ENCODE measurements at regions not wholly inside any gene's neighbourhood (a gene's known extent, or its start where the extent isn't known, plus 50 kb on each side); places are given as distances from the start of the nearest gene placed in this dataset.
"Not testable (repeated sequence)": the region's sequence is repeated elsewhere in the genome, so short reads cannot be mapped to it uniquely, and the experiment has no call there.

GRCh38 chr7:92972441-92972840 lies 136.1 kb upstream of the CDK6 start:
- no peak for DNase-seq

GRCh38 chr7:92969061-92969460 lies 132.7 kb upstream of the CDK6 start:
- DNase-seq, result no peak

DNA sequence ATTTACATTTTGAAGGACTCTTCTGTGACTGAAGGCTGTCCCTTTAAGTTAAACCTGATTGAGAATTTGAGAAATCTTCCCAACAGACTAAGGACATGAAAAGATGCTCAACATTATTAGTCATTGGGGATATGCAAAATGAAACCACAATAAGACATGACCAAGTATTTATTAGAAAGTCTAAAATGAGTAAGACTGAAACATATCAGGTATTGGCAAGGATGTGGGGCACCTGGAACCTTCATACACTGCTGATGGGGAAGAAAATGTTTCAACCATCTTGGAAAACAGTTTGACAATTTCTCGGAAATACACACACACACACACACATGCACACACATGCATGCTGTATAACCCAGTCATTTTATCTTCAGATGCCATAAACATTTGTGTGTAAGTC lies 132.1 kb upstream of the CDK6 start:
- no peak for DNase-seq

GRCh38 chr7:92967238-92967637 lies 130.9 kb upstream of the CDK6 start:
- DNase-seq, result no peak

DNA sequence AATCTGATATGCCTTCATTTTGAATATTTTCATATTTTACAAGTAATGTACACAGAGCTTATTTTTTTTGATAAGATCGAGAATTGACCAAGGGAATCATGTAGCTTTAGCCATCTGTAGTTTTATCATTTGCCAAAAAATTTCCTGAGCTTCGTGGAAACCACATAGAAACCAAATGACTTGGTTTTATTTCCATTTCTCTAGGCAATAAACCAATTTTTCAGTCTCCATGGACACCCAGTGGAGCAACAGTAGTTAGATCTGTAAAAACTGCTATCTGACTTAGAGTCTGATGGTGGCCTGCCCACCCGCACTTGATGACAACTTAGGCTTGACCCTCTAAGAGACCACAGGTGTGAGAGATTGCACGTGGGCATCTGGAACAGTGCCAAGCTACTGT lies 127.8 kb upstream of the CDK6 start:
- peak in 1 of 3 experiments; percentile 12 for DNase-seq

- DNase-seq, result no peak
These were observed 127.2 kb upstream of the CDK6 start for GRCh38 chr7:92963566-92963965.

DNA sequence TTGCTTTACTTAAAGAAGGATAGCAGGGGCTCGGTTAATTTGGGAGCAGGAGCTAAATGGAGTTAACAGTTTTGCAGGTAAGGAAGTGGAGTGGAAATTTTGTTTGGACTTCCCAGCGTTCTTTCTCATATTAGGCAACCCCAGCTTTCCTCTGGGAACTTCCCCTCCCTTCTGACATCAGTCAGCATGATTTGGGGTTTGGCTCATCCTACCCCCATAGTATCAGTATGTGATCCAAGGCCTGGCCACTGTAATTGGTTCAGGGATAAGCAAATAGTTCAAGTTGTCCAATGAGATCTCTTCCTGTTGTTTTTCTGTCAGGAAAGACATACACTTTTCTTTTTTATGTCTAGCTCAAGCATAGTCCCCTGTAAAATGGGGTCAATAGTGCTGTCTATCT lies 125.6 kb upstream of the CDK6 start:
- DNase-seq, result no peak

GRCh38 chr7:92956575-92956974 lies 120.2 kb upstream of the CDK6 start:
- DNase-seq, result no peak

- DNase-seq, result peak in 1 of 3 experiments; percentile 10
These were observed 118.7 kb upstream of the CDK6 start for GRCh38 chr7:92955081-92955480.

DNA sequence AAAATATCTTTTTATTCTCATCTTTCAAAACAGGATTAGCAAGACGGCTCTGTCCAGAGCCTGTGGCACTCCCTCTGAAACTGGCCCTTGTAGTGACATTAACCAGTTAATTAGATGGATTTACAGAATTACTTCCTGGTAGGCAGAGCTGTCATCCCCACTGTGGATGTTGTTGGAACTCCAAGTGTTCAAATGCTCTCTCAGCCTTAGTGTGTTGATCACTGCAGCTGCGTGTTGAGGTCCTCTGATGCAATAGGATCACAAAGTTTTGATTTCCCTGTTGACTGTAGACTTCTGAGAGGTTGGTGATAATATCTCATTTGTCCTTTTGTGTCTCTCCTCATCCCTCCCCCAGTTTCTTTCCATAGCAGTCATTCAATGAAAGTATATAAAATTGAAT lies 117.3 kb upstream of the CDK6 start:
- DNase-seq, result peak in 1 of 3 experiments; percentile 19

GRCh38 chr7:92949748-92950147 lies 113.4 kb upstream of the CDK6 start:
- peak in 1 of 3 experiments; percentile 68 for DNase-seq

- DNase-seq, result no peak
These were observed 109.5 kb upstream of the CDK6 start for GRCh38 chr7:92945840-92946239.

DNA sequence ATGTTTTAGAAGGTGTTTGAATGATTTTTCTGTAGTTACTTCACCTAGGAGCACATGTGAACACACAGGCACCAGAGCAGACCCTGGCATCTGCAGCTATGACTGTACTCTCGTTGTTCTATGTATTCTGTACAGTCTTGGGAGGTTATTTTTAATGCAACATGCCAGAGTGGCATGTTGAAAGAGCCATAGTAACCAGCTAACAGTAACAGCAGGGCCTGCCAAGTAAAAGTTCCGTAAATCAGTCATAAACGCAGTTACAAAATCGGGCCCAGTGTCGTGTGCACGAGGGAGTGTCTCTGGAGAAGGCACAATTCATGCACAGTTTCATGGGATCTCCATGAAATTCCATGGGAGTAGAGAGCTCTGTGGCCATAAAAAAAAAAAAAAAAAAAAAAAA lies 108.3 kb upstream of the CDK6 start:
- no peak for DNase-seq

GRCh38 chr7:92942706-92943105 lies 106.3 kb upstream of the CDK6 start:
- DNase-seq, result not testable (repeated sequence)

DNA sequence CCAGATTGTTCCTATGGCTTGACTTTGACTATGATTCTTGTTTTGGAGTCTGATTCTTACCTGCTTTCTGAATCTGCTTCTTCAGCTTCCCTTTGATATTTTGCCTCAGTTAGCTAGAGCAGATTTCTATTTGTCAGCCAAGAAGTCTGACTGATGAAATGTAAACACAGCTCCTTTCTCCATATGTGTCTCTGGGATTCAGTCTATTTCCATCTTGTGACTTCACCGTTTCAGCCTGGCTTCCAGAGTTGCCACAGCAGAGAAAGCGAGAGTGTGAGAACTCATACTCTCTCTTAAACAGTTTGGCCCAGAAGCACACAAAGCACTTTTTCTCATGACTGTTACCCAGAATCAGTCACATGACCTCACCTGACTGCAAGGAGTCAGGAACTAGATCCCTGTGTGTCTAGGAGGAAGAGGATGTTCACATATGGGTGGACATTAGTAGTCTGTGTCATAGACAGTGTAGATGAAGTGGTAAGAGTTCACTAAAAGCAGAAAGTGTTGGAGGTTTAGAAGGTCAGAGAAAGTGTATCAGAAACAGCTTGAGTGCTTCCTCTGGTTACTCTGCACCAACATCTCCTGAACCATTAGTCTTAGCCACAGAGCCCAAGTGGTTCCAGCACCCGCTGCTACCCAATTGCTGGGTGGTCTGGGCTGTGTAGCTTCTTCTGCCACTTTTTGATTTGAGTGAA lies 103.4 kb upstream of the CDK6 start:
- no peak for DNase-seq

DNA sequence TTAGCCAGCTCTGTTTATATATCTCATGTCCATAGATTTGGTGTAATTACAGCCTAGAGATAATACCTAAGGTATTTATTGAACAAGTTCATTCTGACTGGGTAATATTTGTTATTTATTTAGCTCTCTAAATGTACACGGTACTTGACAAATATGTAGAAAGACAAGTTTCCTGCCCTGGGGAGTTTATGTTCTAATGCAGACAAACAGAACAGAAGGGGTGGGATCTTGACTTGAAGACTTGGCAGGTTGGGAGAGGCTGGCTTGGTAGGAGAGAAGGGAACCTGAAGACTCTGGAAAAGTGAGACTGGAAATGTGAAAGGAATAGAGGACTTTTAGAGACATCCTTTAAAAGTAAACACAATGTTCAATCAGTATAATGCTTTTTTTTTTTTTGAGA lies 97.7 kb upstream of the CDK6 start:
- DNase-seq, result peak in 1 of 3 experiments; percentile 48

- no peak for DNase-seq
These were observed 96.1 kb upstream of the CDK6 start for GRCh38 chr7:92932450-92932849.

GRCh38 chr7:92930404-92930803 lies 94.0 kb upstream of the CDK6 start:
- DNase-seq, result no peak

- DNase-seq, result no peak
These were observed 90.3 kb upstream of the CDK6 start for GRCh38 chr7:92926697-92927044.

- no peak for DNase-seq
These were observed 89.7 kb upstream of the CDK6 start for GRCh38 chr7:92925876-92926696.

DNA sequence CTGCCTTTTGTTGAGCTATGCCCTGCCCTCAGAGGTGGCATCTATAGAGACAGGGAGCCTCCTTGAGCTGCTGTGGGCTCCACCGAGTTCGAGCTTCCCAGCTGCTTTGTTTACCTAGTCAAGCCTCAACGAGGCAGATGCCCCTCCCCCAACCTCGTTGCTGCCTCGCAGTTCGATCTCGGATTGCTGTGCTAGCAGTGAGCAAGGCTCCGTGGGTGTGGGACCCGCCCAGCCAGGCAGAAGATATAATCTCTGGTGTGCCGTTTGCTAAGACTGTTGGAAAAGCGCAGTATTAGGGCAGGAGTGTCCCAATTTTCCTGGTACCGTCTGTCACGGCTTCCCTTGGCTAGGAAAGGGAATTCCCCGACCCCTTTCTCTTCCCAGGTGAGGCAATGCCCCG lies 88.4 kb upstream of the CDK6 start:
- DNase-seq, result peak in 1 of 3 experiments; percentile 2

DNA sequence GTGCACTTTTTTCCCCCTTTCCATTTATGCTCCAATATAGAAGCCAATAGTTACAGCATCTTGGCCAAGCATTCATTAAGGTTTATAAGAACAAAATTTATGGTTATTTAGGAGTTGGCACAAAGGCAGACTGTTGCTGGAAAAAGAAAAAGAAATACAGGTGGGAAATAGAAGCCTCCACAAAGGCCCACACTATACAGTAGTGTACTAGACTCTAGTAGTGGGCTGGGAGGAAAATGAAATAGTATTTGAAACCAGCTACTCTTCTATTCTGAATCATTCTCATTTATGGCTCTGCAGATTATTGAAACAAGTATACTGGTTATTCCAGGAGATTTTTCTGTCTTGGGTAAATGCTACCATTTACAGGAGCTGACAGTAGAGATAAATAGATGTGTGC lies 80.9 kb upstream of the CDK6 start:
- DNase-seq, result no peak

GRCh38 chr7:92916770-92917224 lies 80.4 kb upstream of the CDK6 start:
- DNase-seq, result peak; percentile 12 to 83 (median 48)

GRCh38 chr7:92915348-92915747 lies 79.0 kb upstream of the CDK6 start:
- DNase-seq, result no peak

Measured in NCI-H1417 (cell line).